KBM-7 (cell line): ENCODE measurements at regions not wholly inside any gene's neighbourhood (a gene's known extent, or its start where the extent isn't known, plus 50 kb on each side); places are given as distances from the start of the nearest gene placed in this dataset.

Source experiments
- DNase-seq: peaks from one replicate; pipeline ENCODE4 v3.0.0-alpha.2; 2015
- in situ Hi-C: fragments of 300-500 bp; cut with MboI; formaldehyde crosslinking; loops from 2 replicates; pipeline ENCODE4 v1.14.3; 2020; ENCODE audit warnings: low sequenced_read_pairs, low pct_unique_long_range_greater_than_20kb, mixed read lengths

- in situ Hi-C loops, result no loop called here
- DNase-seq, result no peak
Observed at GRCh38 chr5:91217859-91218258, 165.3 kb downstream of the ARRDC3 start.

- in situ Hi-C loops, result no loop called here
Observed at GRCh38 chr5:91214571-91214970, 168.5 kb downstream of the ARRDC3 start.

More at GRCh38 chr5:91214571-91214970, 168.5 kb downstream of the ARRDC3 start:
- DNase-seq, result no peak
